K562 (cell line): ENCODE measurements at regions not wholly inside any gene's neighbourhood (a gene's known extent, or its start where the extent isn't known, plus 50 kb on each side); places are given as distances from the start of the nearest gene placed in this dataset.
"Not testable (repeated sequence)": the region's sequence is repeated elsewhere in the genome, so short reads cannot be mapped to it uniquely, and the experiment has no call there.

ENCODE experiments used
- ATAC-seq: fragments of 200-7000 bp; cut with Tn5 transposase; 3 replicates; pipeline ENCODE4 v1.9.1; 2020; ENCODE audit warnings: moderate library complexity
- BruUV-seq: library from RNA; stranded (reverse); fragments of 400-500 nt; replicated peaks from 2 replicates; lab custom pipeline; 2021; lab: Mats Ljungman, UMichigan
- CTCF ChIA-PET: fragments of 300-600 bp; formaldehyde crosslinking; extraction: SDS; loops from one replicate; lab custom pipeline; 2021; ENCODE audit warnings: low intra/inter-chr PET ratio; lab: Yijun Ruan, JAX
- POLR2A ChIA-PET: fragments of 300-600, 350-650 bp; sonication (Branson Sonifier 250); formaldehyde crosslinking; extraction: SDS; loops from one replicate; lab custom pipeline; 2021; ENCODE audit warnings: antibody characterized with exemption, inconsistent platforms; lab: Yijun Ruan, JAX
- DNase-seq, 4 experiments: peaks; one replicate each; pipeline versions ENCODE4 v3.0.0 to v3.0.0-alpha.2; 2011 to 2018; ENCODE audit warnings: low spot score in 3 of 4, mixed read lengths in 3 of 4; ENCODE audit errors: extremely low read depth in 1 of 4
- FAIRE-seq: peaks from 2 replicates; lab custom pipeline; 2011; peaks lifted over from hg19 to GRCh38; lab: Jason Lieb, UNC
- H2AFZ ChIP-seq: 2 replicates; pipeline ENCODE4 v1.6.0; 2011; ENCODE audit warnings: low read depth, low read length, control low read depth, inconsistent platforms
- H3K27ac ChIP-seq: fragments of 200-600 bp; 3 replicates; pipeline ENCODE4 v1.8.0; 2011; ENCODE audit warnings: low read depth, mild to moderate bottlenecking, control low read depth, inconsistent platforms, low read length, moderate library complexity, mixed read lengths; ENCODE audit errors: extremely low read depth
- H3K27me3 ChIP-seq, 2 experiments: fragments of 300-600 bp in 1 of 2; 2 replicates in 1 of 2; 3 replicates in 1 of 2; pipeline versions ENCODE4 v1.6.0 to v1.8.0; 2011; ENCODE audit warnings: inconsistent platforms in 2 of 2, low read length in 2 of 2, mild to moderate bottlenecking in 1 of 2, mixed read lengths in 1 of 2, moderate library complexity in 1 of 2; ENCODE audit not compliant: control insufficient read depth in 2 of 2, insufficient read depth in 2 of 2
- H3K36me3 ChIP-seq: fragments of 300-600 bp; 3 replicates; pipeline ENCODE4 v1.8.0; 2011; ENCODE audit warnings: mild to moderate bottlenecking, low read length, inconsistent platforms; ENCODE audit not compliant: control insufficient read depth, insufficient read depth
- H3K4me1 ChIP-seq, 2 experiments: fragments of 200-600 bp in 1 of 2; replicated peaks in 1 of 2; 2 replicates in 1 of 2; 3 replicates in 1 of 2; pipeline versions ENCODE4 v1.5.1 to v1.8.0; 2011; ENCODE audit warnings: inconsistent platforms in 2 of 2, low read length in 2 of 2, mild to moderate bottlenecking in 1 of 2, mixed read lengths in 1 of 2, moderate library complexity in 1 of 2; ENCODE audit not compliant: control insufficient read depth in 2 of 2, insufficient read depth in 2 of 2
- H3K4me2 ChIP-seq: 2 replicates; pipeline ENCODE4 v1.6.1; 2011; ENCODE audit warnings: low read length, control low read depth, inconsistent platforms, mixed read lengths; ENCODE audit not compliant: insufficient read depth
- H3K4me3 ChIP-seq: fragments of 200-600 bp; sonication (generic), shearing (Covaris generic); 2 replicates; pipeline ENCODE4 v1.5.1; 2016; ENCODE audit warnings: control low read depth, inconsistent platforms
- H3K79me2 ChIP-seq: fragments of 200-600 bp; 3 replicates; pipeline ENCODE4 v1.8.0; 2011; ENCODE audit warnings: low read length, inconsistent platforms; ENCODE audit not compliant: control insufficient read depth, insufficient read depth
- H3K9ac ChIP-seq, 2 experiments: 2 replicates each; pipeline versions ENCODE4 v1.6.0 to v1.6.1; 2011; ENCODE audit warnings: low read depth in 2 of 2, low read length in 2 of 2, control low read depth in 1 of 2, inconsistent platforms in 1 of 2, mild to moderate bottlenecking in 1 of 2, mixed read lengths in 1 of 2; ENCODE audit not compliant: insufficient read depth in 1 of 2
- H3K9me1 ChIP-seq: one replicate; pipeline ENCODE4 v1.6.0; 2011; ENCODE audit warnings: inconsistent platforms, mild to moderate bottlenecking, low read length, moderate library complexity; ENCODE audit not compliant: control insufficient read depth, insufficient read depth
- H3K9me3 ChIP-seq: replicated peaks from 2 replicates; pipeline ENCODE4 v1.5.1; 2011; ENCODE audit warnings: low read depth, low read length, inconsistent platforms; ENCODE audit not compliant: control insufficient read depth, insufficient read depth
- H4K20me1 ChIP-seq: replicated peaks from 2 replicates; pipeline ENCODE4 v1.6.1; 2011; ENCODE audit warnings: low read length, inconsistent platforms, mixed read lengths; ENCODE audit not compliant: control insufficient read depth, insufficient read depth
- ATF7 ChIP-seq: fragments of 450-650 bp; IDR thresholded peaks from 2 replicates; pipeline ENCODE4 v1.7.1; 2014; ENCODE audit warnings: mild to moderate bottlenecking, moderate library complexity
- ZNF175 ChIP-seq: fragments of 200-800 bp; sonication (Bioruptor generic); IDR thresholded peaks from 2 replicates; pipeline ENCODE4 v1.6.1; 2016; ENCODE audit warnings: low read depth, mild to moderate bottlenecking, missing genetic modification characterization, missing compliant biosample characterization
- ZNF395 ChIP-seq: fragments of 200-800 bp; sonication (Bioruptor generic); IDR thresholded peaks from 2 replicates; pipeline ENCODE4 v1.6.1; 2017; ENCODE audit warnings: missing genetic modification characterization, missing compliant biosample characterization
- ZNF449 ChIP-seq: fragments of 250-450 bp; sonication (Bioruptor Pico); IDR thresholded peaks from 2 replicates; pipeline ENCODE4 v1.8.0; 2022; ENCODE audit warnings: moderate library complexity, mild to moderate bottlenecking, inconsistent platforms
- ZNF589 ChIP-seq: fragments of 200-800 bp; sonication (Bioruptor generic); IDR thresholded peaks from 2 replicates; pipeline ENCODE4 v1.6.1; 2016; ENCODE audit warnings: low read depth, missing genetic modification characterization, missing compliant biosample characterization
- ZNF766 ChIP-seq: fragments of 200-800 bp; sonication (Bioruptor generic); conservative IDR thresholded peaks from 2 replicates; pipeline ENCODE4 v1.6.1; 2016; ENCODE audit warnings: missing genetic modification characterization, missing compliant biosample characterization
- WGBS: fragments of 100-300 bp; shearing (Covaris generic); methylation state at CpG from one replicate; pipeline ENCODE4 v1.1.6; 2016; ENCODE audit warnings: low coverage, mixed read lengths; ENCODE audit not compliant: insufficient coverage; ENCODE audit errors: missing lambda C conversion rate; 5-methylcytosine and 5-hydroxymethylcytosine counted together
- in situ Hi-C: fragments of 300-500 bp; cut with MboI; formaldehyde crosslinking; loops from 4 replicates; pipeline ENCODE4 v1.15.0; 2018; ENCODE audit warnings: inconsistent platforms, mixed read lengths
- intact Hi-C: fragments of 100-400 bp; cut with micrococcal nuclease; formaldehyde crosslinking; loops from 2 replicates; pipeline ENCODE4 v1.14.2; 2022

DNA sequence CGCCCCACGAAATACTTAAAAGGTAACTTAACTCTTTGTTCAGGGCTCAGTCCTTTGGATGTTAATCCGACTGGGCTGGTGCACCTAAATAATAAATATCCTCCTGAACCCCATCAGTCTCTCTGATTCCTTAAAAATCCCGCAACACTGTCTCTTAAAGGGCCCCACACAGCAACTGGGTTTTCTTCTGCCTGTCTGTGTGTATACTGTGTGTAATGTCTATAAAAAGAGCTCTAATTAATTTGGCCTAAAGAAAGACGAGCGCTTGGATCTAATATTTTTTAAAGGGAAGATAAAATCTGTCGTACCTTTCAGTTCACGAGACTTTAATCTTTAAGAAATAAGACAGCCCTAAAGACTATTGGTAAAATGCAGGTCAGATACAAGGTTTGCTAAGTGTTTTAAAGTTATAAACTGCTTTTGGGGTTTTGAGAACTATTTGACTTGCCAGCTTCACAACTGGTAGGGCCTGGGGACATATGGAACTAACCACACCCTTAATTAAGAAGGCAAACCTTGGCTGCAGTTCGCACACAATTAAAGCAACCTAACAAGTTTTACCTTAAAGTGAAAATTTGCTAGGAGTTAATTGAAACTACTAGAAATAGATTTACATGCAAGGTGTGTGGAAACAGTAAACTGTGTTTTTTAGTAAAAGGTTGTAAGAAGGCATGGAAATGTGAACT is 100.0 kb upstream of the GPR6 start:
- POLR2A ChIA-PET, H3K9ac ChIP-seq, H3K36me3 ChIP-seq, H3K4me3 ChIP-seq, H3K9me3 ChIP-seq, H3K4me1 ChIP-seq, H3K27ac ChIP-seq, FAIRE-seq, ATAC-seq, CTCF ChIA-PET, DNase-seq, intact Hi-C loops, H3K79me2 ChIP-seq, H3K4me2 ChIP-seq, H4K20me1 ChIP-seq, in situ Hi-C loops, BruUV-seq, H2AFZ ChIP-seq, H3K9me1 ChIP-seq: not testable (repeated sequence)
- peaks cover 0 to 11% of the 10 kb centered on the region in 2 experiments; a peak in 2 of 5 replicates for H3K27me3 ChIP-seq
- 4% methylated on average over 9 of the region's 9 CpGs for WGBS
- TF ChIP-seq ZNF175 (CRISPR knock-in tag) = 0 out of 2 replicates have a peak, but pooled peaks have one; percentile 15
- 0 out of 2 replicates have a peak, but pooled peaks have one; percentile 14 for TF ChIP-seq ZNF449 (CRISPR knock-in tag)
- peak; percentile 18; the same call in 1 of the 2 replicates for TF ChIP-seq ZNF766
- TF ChIP-seq ZNF395 (CRISPR knock-in tag) = peak; percentile 21; the same call in 1 of the 2 replicates
- TF ChIP-seq ZNF589 (CRISPR knock-in tag) = peak; percentile 8; the same call in 1 of the 2 replicates
- TF ChIP-seq ATF7 = peak; percentile 6; the same call in 1 of the 2 replicates
